Ovary (tissue), 3 donors: ENCODE measurements at regions not wholly inside any gene's neighbourhood (a gene's known extent, or its start where the extent isn't known, plus 50 kb on each side); places are given as distances from the start of the nearest gene placed in this dataset.

Experiments used
- POLR2A ChIP-seq: fragments of 450-650 bp; IDR thresholded peaks from one replicate; pipeline ENCODE4 v1.6.1; 2017; ENCODE audit warnings: antibody characterized with exemption, mild to moderate bottlenecking, moderate library complexity
- TF ChIP-seq, protein P1 (sequence below), 3 donors: fragments of 450-650 bp in 2 of 3; fragments of 200-600 bp in 1 of 3; IDR thresholded peaks; one replicate each; pipeline versions ENCODE4 v1.5.1 to v1.8.0; 2016 to 2022; ENCODE audit warnings: antibody characterized with exemption in 3 of 3, mild to moderate bottlenecking in 1 of 3
- donor health status: DM: no; HTN: no; CAD: no.

DNA sequence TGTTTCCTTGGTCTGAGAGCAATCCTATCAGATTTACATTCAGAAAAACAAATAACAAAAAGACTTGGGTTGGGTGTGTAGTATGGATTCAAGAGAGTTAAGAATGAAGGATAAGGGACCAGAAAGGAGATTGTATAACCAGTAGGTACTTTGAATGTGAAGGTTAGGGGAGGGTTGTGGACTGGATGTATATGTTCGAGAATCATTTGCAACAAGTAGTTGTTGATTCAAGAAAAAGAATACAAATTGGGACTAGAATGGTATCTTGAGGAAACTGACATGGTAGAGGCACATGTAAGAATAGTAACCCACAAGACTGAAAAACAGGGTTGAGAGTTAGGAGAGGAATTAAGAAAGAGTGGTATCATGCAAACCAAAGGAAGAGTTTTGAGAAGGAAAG, 240.0 kb upstream of the PPP1R3A start:
- TF ChIP-seq, protein P1, sequence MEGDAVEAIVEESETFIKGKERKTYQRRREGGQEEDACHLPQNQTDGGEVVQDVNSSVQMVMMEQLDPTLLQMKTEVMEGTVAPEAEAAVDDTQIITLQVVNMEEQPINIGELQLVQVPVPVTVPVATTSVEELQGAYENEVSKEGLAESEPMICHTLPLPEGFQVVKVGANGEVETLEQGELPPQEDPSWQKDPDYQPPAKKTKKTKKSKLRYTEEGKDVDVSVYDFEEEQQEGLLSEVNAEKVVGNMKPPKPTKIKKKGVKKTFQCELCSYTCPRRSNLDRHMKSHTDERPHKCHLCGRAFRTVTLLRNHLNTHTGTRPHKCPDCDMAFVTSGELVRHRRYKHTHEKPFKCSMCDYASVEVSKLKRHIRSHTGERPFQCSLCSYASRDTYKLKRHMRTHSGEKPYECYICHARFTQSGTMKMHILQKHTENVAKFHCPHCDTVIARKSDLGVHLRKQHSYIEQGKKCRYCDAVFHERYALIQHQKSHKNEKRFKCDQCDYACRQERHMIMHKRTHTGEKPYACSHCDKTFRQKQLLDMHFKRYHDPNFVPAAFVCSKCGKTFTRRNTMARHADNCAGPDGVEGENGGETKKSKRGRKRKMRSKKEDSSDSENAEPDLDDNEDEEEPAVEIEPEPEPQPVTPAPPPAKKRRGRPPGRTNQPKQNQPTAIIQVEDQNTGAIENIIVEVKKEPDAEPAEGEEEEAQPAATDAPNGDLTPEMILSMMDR (IDR thresholded peaks at IDR 0.05) = no peak
- no peak for TF ChIP-seq POLR2A
